Naive thymus-derived CD4-positive, alpha-beta T cell (primary cell): ENCODE measurements at regions not wholly inside any gene's neighbourhood (a gene's known extent, or its start where the extent isn't known, plus 50 kb on each side); places are given as distances from the start of the nearest gene placed in this dataset.

Source experiments
- ATAC-seq: fragments of 150-1000 bp; cut with Tn5 transposase; 2 replicates; pipeline ENCODE4 v1.10.0; 2021; ENCODE audit warnings: mild to moderate bottlenecking, moderate library complexity
- CTCF ChIA-PET: fragments of 350-600 bp; sonication (Branson Sonifier 250); formaldehyde crosslinking; loops from one replicate; lab custom pipeline; 2021; ENCODE audit warnings: antibody characterized with exemption; lab: Charles Lee
- POLR2A ChIA-PET: fragments of 350-600 bp; sonication (Branson Sonifier 250); formaldehyde crosslinking; loops from one replicate; lab custom pipeline; 2021; ENCODE audit warnings: antibody characterized with exemption, inconsistent platforms; lab: Charles Lee
- DNase-seq, 9 donors: peaks; one replicate each; pipeline versions ENCODE4 v3.0.0 to v3.0.0-alpha.2; 2020 to 2022; ENCODE audit warnings: mixed read lengths in 1 of 9
- H3K27ac ChIP-seq: one replicate; pipeline ENCODE4 v1.7.0; 2013; ENCODE audit warnings: mild to moderate bottlenecking, low read depth, low read length, moderate library complexity
- H3K27me3 ChIP-seq, 2 donors: one replicate each; pipeline ENCODE4 v1.7.0; 2013; ENCODE audit warnings: low read length in 2 of 2, mild to moderate bottlenecking in 2 of 2, moderate library complexity in 2 of 2; ENCODE audit not compliant: control insufficient read depth in 2 of 2, insufficient read depth in 2 of 2
- H3K36me3 ChIP-seq, 3 experiments: 1 replicate in 2 of 3; 2 replicates in 1 of 3; pipeline ENCODE4 v1.7.0; 2013; ENCODE audit warnings: low read length in 3 of 3, mild to moderate bottlenecking in 3 of 3, moderate library complexity in 1 of 3; ENCODE audit not compliant: insufficient read depth in 3 of 3, control insufficient read depth in 2 of 3
- H3K4me1 ChIP-seq, 2 donors: one replicate each; pipeline ENCODE4 v1.7.0; 2013; ENCODE audit warnings: low read length in 2 of 2, mild to moderate bottlenecking in 2 of 2, moderate library complexity in 1 of 2; ENCODE audit not compliant: control insufficient read depth in 2 of 2, insufficient read depth in 2 of 2
- H3K4me3 ChIP-seq: 2 replicates; pipeline ENCODE4 v1.7.0; 2013; ENCODE audit warnings: mild to moderate bottlenecking, low read length
- H3K9me3 ChIP-seq, 3 experiments: 1 replicate in 2 of 3; 2 replicates in 1 of 3; pipeline ENCODE4 v1.7.0; 2013; ENCODE audit warnings: low read length in 3 of 3; ENCODE audit not compliant: control insufficient read depth in 2 of 3
- H3K27ac Mint-ChIP-seq, 9 donors: one replicate each; pipeline ENCODE4 v1.8.0; 2020 to 2022; ENCODE audit warnings: mixed read lengths in 9 of 9, mild to moderate bottlenecking in 8 of 9, moderate library complexity in 5 of 9, inconsistent platforms in 2 of 9
- H3K27me3 Mint-ChIP-seq, 5 donors: one replicate each; pipeline ENCODE4 v1.8.0; 2021 to 2022; ENCODE audit warnings: mixed read lengths in 5 of 5, mild to moderate bottlenecking in 1 of 5
- H3K36me3 Mint-ChIP-seq, 5 donors: one replicate each; pipeline ENCODE4 v1.8.0; 2020 to 2022; ENCODE audit warnings: mixed read lengths in 5 of 5, mild to moderate bottlenecking in 3 of 5, inconsistent platforms in 1 of 5
- H3K4me1 Mint-ChIP-seq, 7 donors: one replicate each; pipeline ENCODE4 v1.8.0; 2020 to 2022; ENCODE audit warnings: mixed read lengths in 7 of 7, mild to moderate bottlenecking in 3 of 7, inconsistent platforms in 1 of 7
- H3K4me3 Mint-ChIP-seq, 10 donors: one replicate each; pipeline ENCODE4 v1.8.0; 2020 to 2022; ENCODE audit warnings: mild to moderate bottlenecking in 10 of 10, mixed read lengths in 10 of 10, moderate library complexity in 6 of 10, inconsistent platforms in 2 of 10
- H3K9me3 Mint-ChIP-seq, 11 donors: one replicate each; pipeline ENCODE4 v1.8.0; 2020 to 2022; ENCODE audit warnings: mixed read lengths in 11 of 11, mild to moderate bottlenecking in 4 of 11, inconsistent platforms in 1 of 11, moderate library complexity in 1 of 11
- intact Hi-C, 2 donors: fragments of 100-400 bp; cut with micrococcal nuclease; formaldehyde crosslinking; loops; one replicate each; pipeline ENCODE4 v1.15.1; 2023

- Histone ChIP-seq H3K4me3 (no peak overlapping the region), H3K27me3 (no peaks in the 10 kb centered on the region), H3K27ac (no peak overlapping the region), H3K36me3 (no peaks in the 10 kb centered on the region), H3K4me1 (no peaks in the 10 kb centered on the region), H3K9me3 (no peaks in the 10 kb centered on the region)
- peaks cover 2 to 6% (median 6%) of the 10 kb centered on the region in 5 donors for H3K27me3 Mint-ChIP-seq
- H3K27ac Mint-ChIP-seq: no peak overlapping the region
- ATAC-seq: no peak
- H3K9me3 Mint-ChIP-seq: no peaks in the 10 kb centered on the region
- POLR2A ChIA-PET: no interaction called here
- no peaks in the 10 kb centered on the region for H3K36me3 Mint-ChIP-seq
- intact Hi-C loops: loop anchor here (1.0 to 5.0 kb wide), 4 partner anchors 550 to 927 kb away; no protein-coding TSS in a partner anchor
- peak in 5 of 9 donors; percentile 15 to 27 (median 18) for DNase-seq
- H3K4me3 Mint-ChIP-seq: no peak overlapping the region
- CTCF ChIA-PET: interaction anchor here (0.6 to 1.8 kb wide), 6 partner anchors 13 to 1109 kb away, joined by 3 to 8 read pairs (median 4); partner anchors contain the start of gene MRPL39
- H3K4me1 Mint-ChIP-seq: no peaks in the 10 kb centered on the region
Measured at GRCh38 chr21:26717146-26717739, 128.0 kb downstream of the ADAMTS1 start.

GRCh38 chr21:26715878-26716506, 129.2 kb downstream of the ADAMTS1 start:
- no peak overlapping the region for H3K27ac Mint-ChIP-seq
- Histone ChIP-seq H3K4me3 (no peak overlapping the region), H3K27ac (no peak overlapping the region), H3K27me3 (no peaks in the 10 kb centered on the region), H3K4me1 (no peaks in the 10 kb centered on the region), H3K36me3 (no peaks in the 10 kb centered on the region), H3K9me3 (no peaks in the 10 kb centered on the region)
- DNase-seq (peak in 4 of 9 donors; percentile 4 to 15 (median 5)), ATAC-seq (peak; percentile 46)
- ChIA-PET CTCF (interaction anchor here (1.5 kb wide), 1 partner anchor 30 kb away, joined by 5 read pairs; no protein-coding TSS in a partner anchor), POLR2A (no interaction called here)
- H3K36me3 Mint-ChIP-seq: no peaks in the 10 kb centered on the region
- no peak overlapping the region for H3K4me3 Mint-ChIP-seq
- peaks cover 2 to 14% (median 6%) of the 10 kb centered on the region in 5 donors for H3K27me3 Mint-ChIP-seq
- no peaks in the 10 kb centered on the region for H3K9me3 Mint-ChIP-seq
- H3K4me1 Mint-ChIP-seq: no peaks in the 10 kb centered on the region
- intact Hi-C loops: loop anchor here (1.0 to 5.0 kb wide), 2 partner anchors 549 to 1108 kb away; no protein-coding TSS in a partner anchor

GRCh38 chr21:26715116-26715515, 130.1 kb downstream of the ADAMTS1 start:
- Mint-ChIP-seq H3K27me3 (peaks cover 2 to 19% (median 6%) of the 10 kb centered on the region in 5 donors), H3K4me3 (no peak overlapping the region), H3K9me3 (no peaks in the 10 kb centered on the region), H3K27ac (no peak overlapping the region), H3K36me3 (no peaks in the 10 kb centered on the region), H3K4me1 (no peaks in the 10 kb centered on the region)
- ATAC-seq (no peak), DNase-seq (no peak)
- no peaks in the 10 kb centered on the region for H3K36me3 ChIP-seq
- H3K4me3 ChIP-seq: no peak overlapping the region
- ChIA-PET CTCF (interaction anchor here (0.7 to 1.5 kb wide), 2 partner anchors 25 to 29 kb away, joined by 3 to 5 read pairs; no protein-coding TSS in a partner anchor), POLR2A (no interaction called here)
- intact Hi-C loops: loop anchor here in 1 of 2 donors (5.0 kb wide), 1 partner anchor 548 kb away; no protein-coding TSS in a partner anchor
- H3K27ac ChIP-seq: no peak overlapping the region
- H3K9me3 ChIP-seq: no peaks in the 10 kb centered on the region
- no peaks in the 10 kb centered on the region for H3K4me1 ChIP-seq
- no peaks in the 10 kb centered on the region for H3K27me3 ChIP-seq

GRCh38 chr21:26710155-26710554, 135.1 kb downstream of the ADAMTS1 start:
- intact Hi-C loops: no loop called here
- no peak overlapping the region for H3K27ac Mint-ChIP-seq
- Histone ChIP-seq H3K4me3 (no peak overlapping the region), H3K4me1 (no peaks in the 10 kb centered on the region), H3K36me3 (no peaks in the 10 kb centered on the region), H3K27ac (no peak overlapping the region), H3K9me3 (no peaks in the 10 kb centered on the region), H3K27me3 (no peaks in the 10 kb centered on the region)
- H3K36me3 Mint-ChIP-seq: no peaks in the 10 kb centered on the region
- no peak overlapping the region for H3K4me3 Mint-ChIP-seq
- H3K9me3 Mint-ChIP-seq: no peaks in the 10 kb centered on the region
- DNase-seq: no peak
- peaks cover 0 to 16% (median 6%) of the 10 kb centered on the region in 5 donors for H3K27me3 Mint-ChIP-seq
- CTCF ChIA-PET: no interaction called here
- POLR2A ChIA-PET: no interaction called here
- no peaks in the 10 kb centered on the region for H3K4me1 Mint-ChIP-seq
- no peak for ATAC-seq

GRCh38 chr21:26709090-26709489, 136.0 kb upstream of the CYYR1 start:
- ATAC-seq (no peak), DNase-seq (no peak)
- no peaks in the 10 kb centered on the region for H3K4me1 Mint-ChIP-seq
- CTCF ChIA-PET: interaction anchor here (0.6 kb wide), 1 partner anchor 11 kb away, joined by 3 read pairs; no protein-coding TSS in a partner anchor
- peaks cover 0 to 16% (median 0%) of the 10 kb centered on the region in 5 donors for H3K27me3 Mint-ChIP-seq
- Histone ChIP-seq H3K9me3 (no peaks in the 10 kb centered on the region), H3K27me3 (no peaks in the 10 kb centered on the region), H3K4me3 (no peak overlapping the region), H3K27ac (no peak overlapping the region), H3K36me3 (no peaks in the 10 kb centered on the region), H3K4me1 (no peaks in the 10 kb centered on the region)
- no peaks in the 10 kb centered on the region for H3K9me3 Mint-ChIP-seq
- POLR2A ChIA-PET: no interaction called here
- no peak overlapping the region for H3K4me3 Mint-ChIP-seq
- intact Hi-C loops: no loop called here
- no peak overlapping the region for H3K27ac Mint-ChIP-seq
- no peaks in the 10 kb centered on the region for H3K36me3 Mint-ChIP-seq

- Mint-ChIP-seq H3K4me3 (no peak overlapping the region), H3K9me3 (no peaks in the 10 kb centered on the region), H3K36me3 (no peaks in the 10 kb centered on the region), H3K27ac (no peak overlapping the region), H3K27me3 (peaks cover 0 to 14% (median 0%) of the 10 kb centered on the region in 5 donors), H3K4me1 (no peaks in the 10 kb centered on the region)
- H3K4me1 ChIP-seq: no peaks in the 10 kb centered on the region
- H3K27me3 ChIP-seq: no peaks in the 10 kb centered on the region
- H3K36me3 ChIP-seq: no peaks in the 10 kb centered on the region
- no peak overlapping the region for H3K27ac ChIP-seq
- POLR2A ChIA-PET: no interaction called here
- H3K9me3 ChIP-seq: no peaks in the 10 kb centered on the region
- DNase-seq (no peak), ATAC-seq (no peak)
- no peak overlapping the region for H3K4me3 ChIP-seq
- CTCF ChIA-PET: interaction anchor here (1.0 kb wide), 1 partner anchor 18 kb away, joined by 3 read pairs; no protein-coding TSS in a partner anchor
- intact Hi-C loops: no loop called here
Measured at GRCh38 chr21:26708223-26708800, 135.2 kb upstream of the CYYR1 start.
